GM12875 (cell line): ENCODE measurements at regions not wholly inside any gene's neighbourhood (a gene's known extent, or its start where the extent isn't known, plus 50 kb on each side); places are given as distances from the start of the nearest gene placed in this dataset.

Source experiments
- H3K4me3 ChIP-seq: one replicate; pipeline ENCODE4 v1.5.1; 2011; ENCODE audit warnings: low read depth, low read length, control low read depth
- CTCF ChIP-seq: IDR thresholded peaks from 2 replicates; pipeline ENCODE4 v1.5.1; 2011; ENCODE audit warnings: low read depth, mild to moderate bottlenecking, control low read depth, inconsistent platforms, low read length, moderate library complexity, borderline replicate concordance; ENCODE audit not compliant: insufficient read depth

GRCh38 chr15:47158573-47158972 is 558.7 kb upstream of the SEMA6D start:
- no peak for TF ChIP-seq CTCF
- no peak overlapping the region for H3K4me3 ChIP-seq

- no peak overlapping the region for H3K4me3 ChIP-seq
- no peak for TF ChIP-seq CTCF
These were observed 540.1 kb upstream of the SEMA6D start for GRCh38 chr15:47177177-47177576.

- no peak overlapping the region for H3K4me3 ChIP-seq
- no peak for TF ChIP-seq CTCF
These were observed 537.3 kb upstream of the SEMA6D start for GRCh38 chr15:47179988-47180387.

GRCh38 chr15:47182818-47183217 is 534.5 kb upstream of the SEMA6D start:
- TF ChIP-seq CTCF, result no peak
- H3K4me3 ChIP-seq, result no peak overlapping the region

- no peak overlapping the region for H3K4me3 ChIP-seq
These were observed 533.0 kb upstream of the SEMA6D start for GRCh38 chr15:47184003-47184907.

GRCh38 chr15:47184908-47185801 is 532.1 kb upstream of the SEMA6D start:
- no peak overlapping the region for H3K4me3 ChIP-seq
- no peak for TF ChIP-seq CTCF

More at GRCh38 chr15:47184003-47184907, 533.0 kb upstream of the SEMA6D start:
- TF ChIP-seq CTCF, result no peak
